A549 (cell line): ENCODE measurements at regions not wholly inside any gene's neighbourhood (a gene's known extent, or its start where the extent isn't known, plus 50 kb on each side); places are given as distances from the start of the nearest gene placed in this dataset.

Experiments
- ATAC-seq, 2 experiments: fragments of 200-7000 bp in 1 of 2; fragments of >200 bp in 1 of 2; cut with Nextera tagmentation in 1 of 2; cut with Tn5 transposase in 1 of 2; 3 replicates each; pipeline versions ENCODE4 v1.8.0 to v1.9.1; 2018 to 2020; ENCODE audit warnings: mild to moderate bottlenecking in 1 of 2, moderate library complexity in 1 of 2
- CTCF ChIA-PET: fragments of 300-600 bp; sonication (Branson Sonifier 250); formaldehyde crosslinking; extraction: SDS; loops from one replicate; lab custom pipeline; 2021; ENCODE audit warnings: antibody characterized with exemption, inconsistent platforms; lab: Yijun Ruan, JAX
- POLR2A ChIA-PET: fragments of 350-600 bp; formaldehyde crosslinking; extraction: SDS; loops from one replicate; lab custom pipeline; 2021; ENCODE audit warnings: antibody characterized with exemption, inconsistent platforms; lab: Yijun Ruan, JAX
- DNase-seq, 2 experiments: peaks; one replicate each; pipeline versions ENCODE4 v3.0.0 to v3.0.0-alpha.2; 2011 to 2016; ENCODE audit warnings: low read depth in 1 of 2, low spot score in 1 of 2
- FAIRE-seq: peaks from 2 replicates; lab custom pipeline; 2011; peaks lifted over from hg19 to GRCh38; lab: Jason Lieb, UNC
- H3K27ac ChIP-seq, 2 experiments: fragments of >200 bp; sonication (Bioruptor Twin); formaldehyde crosslinking; 3 replicates each; pipeline ENCODE4 v1.5.1; 2016 to 2017
- H3K4me1 ChIP-seq: fragments of >200 bp; sonication (Bioruptor Twin); formaldehyde crosslinking; 3 replicates; pipeline ENCODE4 v1.6.1; 2016
- H3K4me2 ChIP-seq: fragments of >200 bp; sonication (Bioruptor Twin); formaldehyde crosslinking; 3 replicates; pipeline ENCODE4 v1.6.1; 2016
- H3K4me3 ChIP-seq: fragments of >200 bp; sonication (Bioruptor Twin); formaldehyde crosslinking; 3 replicates; pipeline ENCODE4 v1.5.1; 2016
- H3K9me3 ChIP-seq: fragments of >200 bp; sonication (Bioruptor Twin); formaldehyde crosslinking; 3 replicates; pipeline ENCODE4 v1.6.1; 2016
- CBX2 ChIP-seq: fragments of 200-600 bp; sonication (generic); IDR thresholded peaks from 2 replicates; pipeline ENCODE4 v1.6.1; 2016; ENCODE audit warnings: low read depth, mild to moderate bottlenecking, borderline replicate concordance
- CEBPB ChIP-seq, 2 experiments: fragments of >200 bp in 1 of 2; sonication (Bioruptor Twin) in 1 of 2; formaldehyde crosslinking in 1 of 2; IDR thresholded peaks; 2 replicates each; pipeline ENCODE4 v1.6.1; 2012 to 2016
- CHD4 ChIP-seq: fragments of 200-600 bp; sonication (generic); IDR thresholded peaks from 2 replicates; pipeline ENCODE4 v1.6.1; 2016; ENCODE audit warnings: antibody characterized with exemption, mild to moderate bottlenecking, borderline replicate concordance
- EHF ChIP-seq: fragments of 250-450 bp; sonication (Bioruptor Pico); IDR thresholded peaks from 2 replicates; pipeline ENCODE4 v1.5.0; 2020; ENCODE audit warnings: mild to moderate bottlenecking
- EHMT2 ChIP-seq: fragments of 200-600 bp; sonication (generic); IDR thresholded peaks from 2 replicates; pipeline ENCODE4 v1.6.1; 2016; ENCODE audit warnings: antibody characterized with exemption, low read depth, mild to moderate bottlenecking, moderate library complexity
- ESRRA ChIP-seq: fragments of 150-350 bp; IDR thresholded peaks from 2 replicates; pipeline ENCODE4 v1.6.1; 2014; ENCODE audit warnings: mild to moderate bottlenecking, low read length, borderline replicate concordance
- HDAC2 ChIP-seq: fragments of 200-600 bp; sonication (generic); IDR thresholded peaks from 2 replicates; pipeline ENCODE4 v1.6.1; 2016
- HEYL ChIP-seq: fragments of 250-450 bp; sonication (Bioruptor Pico); IDR thresholded peaks from 2 replicates; pipeline ENCODE4 v1.8.0; 2021; ENCODE audit warnings: mild to moderate bottlenecking, moderate library complexity
- HMGXB4 ChIP-seq: fragments of 250-450 bp; sonication (Bioruptor Pico); IDR thresholded peaks from 2 replicates; pipeline ENCODE4 v1.5.0; 2021; ENCODE audit warnings: mild to moderate bottlenecking, moderate library complexity, borderline replicate concordance
- KDM1A ChIP-seq: fragments of 200-600 bp; sonication (generic); IDR thresholded peaks from 2 replicates; pipeline ENCODE4 v1.6.1; 2016; ENCODE audit warnings: low read depth, mild to moderate bottlenecking
- KDM5A ChIP-seq: fragments of 200-600 bp; sonication (generic); IDR thresholded peaks from 2 replicates; pipeline ENCODE4 v1.6.1; 2016; ENCODE audit warnings: antibody characterized with exemption, mild to moderate bottlenecking
- MYC ChIP-seq: IDR thresholded peaks from 2 replicates; pipeline ENCODE4 v1.6.1; 2012; ENCODE audit warnings: mild to moderate bottlenecking, inconsistent platforms, low read length, improper control_type of control experiment, borderline replicate concordance
- POLR2AphosphoS2 ChIP-seq: conservative IDR thresholded peaks from 2 replicates; pipeline ENCODE4 v1.6.1; 2012; ENCODE audit warnings: low read length, improper control_type of control experiment, inconsistent platforms
- RAD21 ChIP-seq, 2 experiments: fragments of >200 bp in 1 of 2; sonication (Bioruptor Twin) in 1 of 2; formaldehyde crosslinking in 1 of 2; IDR thresholded peaks in 1 of 2; conservative IDR thresholded peaks in 1 of 2; 2 replicates in 1 of 2; 3 replicates in 1 of 2; pipeline ENCODE4 v1.6.1; 2012 to 2018; ENCODE audit warnings: inconsistent platforms in 1 of 2
- RARB ChIP-seq: fragments of 250-450 bp; sonication (Bioruptor Pico); IDR thresholded peaks from 2 replicates; pipeline ENCODE4 v1.8.0; 2021; ENCODE audit warnings: mild to moderate bottlenecking, moderate library complexity
- REST ChIP-seq: fragments of 200-600 bp; sonication (generic); IDR thresholded peaks from 2 replicates; pipeline ENCODE4 v1.6.1; 2016; ENCODE audit warnings: antibody characterized with exemption, mild to moderate bottlenecking, moderate library complexity
- RNF2 ChIP-seq: fragments of 200-600 bp; sonication (generic); IDR thresholded peaks from 2 replicates; pipeline ENCODE4 v1.6.1; 2016; ENCODE audit warnings: low read depth, mild to moderate bottlenecking, antibody characterized with exemption, moderate library complexity, borderline replicate concordance
- ZNF302 ChIP-seq: fragments of 250-450 bp; sonication (Bioruptor Pico); IDR thresholded peaks from 2 replicates; pipeline ENCODE4 v1.9.0; 2021; ENCODE audit warnings: inconsistent platforms, mild to moderate bottlenecking, moderate library complexity
- ZSCAN20 ChIP-seq: fragments of 250-450 bp; sonication (Bioruptor Pico); IDR thresholded peaks from 2 replicates; pipeline ENCODE4 v1.8.0; 2022; ENCODE audit warnings: mild to moderate bottlenecking, moderate library complexity
- WGBS: methylation state at CpG from one replicate; pipeline ENCODE4 v1.1.6; 2017; ENCODE audit errors: missing lambda C conversion rate; 5-methylcytosine and 5-hydroxymethylcytosine counted together
- TF ChIP-seq, protein P1 (sequence below): fragments of >200 bp; sonication (Bioruptor Twin); formaldehyde crosslinking; IDR thresholded peaks from 3 replicates; pipeline ENCODE4 v1.6.1; 2016
- TF ChIP-seq, protein P2 (sequence below): IDR thresholded peaks from 2 replicates; pipeline ENCODE4 v1.6.1; 2012; ENCODE audit warnings: low read depth, borderline replicate concordance
- TF ChIP-seq, protein P3 (sequence below): fragments of 250-450 bp; sonication (Bioruptor Pico); IDR thresholded peaks from 2 replicates; pipeline ENCODE4 v1.5.0; 2020; ENCODE audit warnings: low read depth, mild to moderate bottlenecking, moderate library complexity
- TF ChIP-seq, protein P4 (sequence below): IDR thresholded peaks from 2 replicates; pipeline ENCODE4 v1.6.1; 2012

DNA sequence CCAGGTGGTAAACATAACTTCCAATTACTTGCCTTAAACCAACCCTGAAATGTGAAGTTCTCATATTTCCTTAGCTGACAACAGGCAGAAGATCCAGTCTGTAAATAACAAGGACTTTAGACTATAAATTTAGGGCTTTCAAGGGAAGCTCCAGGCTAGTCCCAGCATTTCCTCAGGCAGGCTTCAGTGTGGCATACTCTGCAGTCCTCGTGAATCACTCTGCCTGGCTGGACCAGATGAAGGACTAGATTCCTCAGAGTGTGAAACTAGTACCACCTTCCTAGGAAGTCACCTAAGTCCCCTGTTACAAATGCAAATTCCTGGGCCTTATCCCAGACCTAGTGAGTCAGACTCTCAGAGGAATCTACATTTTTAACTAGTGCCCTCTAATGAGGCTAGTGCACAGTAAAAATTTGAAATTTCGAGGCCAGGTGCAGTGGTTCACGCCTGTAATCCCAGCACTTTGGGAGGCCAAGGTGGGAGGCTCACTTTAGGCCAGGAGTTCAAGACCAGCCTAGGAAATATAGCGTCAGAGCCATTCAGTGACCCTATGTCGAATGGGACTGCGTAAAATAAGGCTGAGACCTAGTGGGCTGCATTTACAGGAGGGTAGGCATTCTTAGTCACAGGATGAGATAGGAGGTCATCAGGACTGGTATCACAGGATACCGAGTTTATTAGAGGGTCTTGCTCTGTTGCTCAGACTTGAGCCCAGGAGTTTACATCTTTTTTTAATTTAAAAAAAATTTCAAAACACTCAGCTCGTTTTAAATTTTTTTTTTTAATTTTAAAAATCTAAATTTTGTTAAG, 279.6 kb upstream of the JARID2 start:
- no peak overlapping the region for H3K4me3 ChIP-seq
- 67% methylated on average over 8 of the region's 8 CpGs for WGBS
- no peak overlapping the region for H3K4me2 ChIP-seq
- no peak overlapping the region for H3K27ac ChIP-seq
- H3K4me1 ChIP-seq, result no peaks in the 10 kb centered on the region
- no peak for TF ChIP-seq ZSCAN20 (CRISPR knock-in tag)
- no peak for TF ChIP-seq CBX2
- TF ChIP-seq CHD4, result no peak
- TF ChIP-seq ZNF302 (CRISPR knock-in tag), result no peak
- TF ChIP-seq ESRRA, result no peak
- no peak for TF ChIP-seq RNF2
- TF ChIP-seq KDM5A, result no peak
- TF ChIP-seq RAD21 (conservative IDR thresholded peaks at IDR 0.05 in 1 of 2, IDR thresholded peaks at IDR 0.05 in 1 of 2), result no peak
- TF ChIP-seq HEYL (CRISPR knock-in tag), result no peak
- TF ChIP-seq, protein P1, sequence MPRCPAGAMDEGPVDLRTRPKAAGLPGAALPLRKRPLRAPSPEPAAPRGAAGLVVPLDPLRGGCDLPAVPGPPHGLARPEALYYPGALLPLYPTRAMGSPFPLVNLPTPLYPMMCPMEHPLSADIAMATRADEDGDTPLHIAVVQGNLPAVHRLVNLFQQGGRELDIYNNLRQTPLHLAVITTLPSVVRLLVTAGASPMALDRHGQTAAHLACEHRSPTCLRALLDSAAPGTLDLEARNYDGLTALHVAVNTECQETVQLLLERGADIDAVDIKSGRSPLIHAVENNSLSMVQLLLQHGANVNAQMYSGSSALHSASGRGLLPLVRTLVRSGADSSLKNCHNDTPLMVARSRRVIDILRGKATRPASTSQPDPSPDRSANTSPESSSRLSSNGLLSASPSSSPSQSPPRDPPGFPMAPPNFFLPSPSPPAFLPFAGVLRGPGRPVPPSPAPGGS, result no peak
- no peak for TF ChIP-seq REST
- TF ChIP-seq RARB, result no peak
- no peak for TF ChIP-seq CEBPB (IDR thresholded peaks at IDR 0.05)
- no peak for TF ChIP-seq HMGXB4
- TF ChIP-seq, protein P2, sequence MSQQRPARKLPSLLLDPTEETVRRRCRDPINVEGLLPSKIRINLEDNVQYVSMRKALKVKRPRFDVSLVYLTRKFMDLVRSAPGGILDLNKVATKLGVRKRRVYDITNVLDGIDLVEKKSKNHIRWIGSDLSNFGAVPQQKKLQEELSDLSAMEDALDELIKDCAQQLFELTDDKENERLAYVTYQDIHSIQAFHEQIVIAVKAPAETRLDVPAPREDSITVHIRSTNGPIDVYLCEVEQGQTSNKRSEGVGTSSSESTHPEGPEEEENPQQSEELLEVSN, result no peak
- no peak for ATAC-seq
- POLR2A ChIA-PET, result no interaction called here
- no peak for DNase-seq
- no peak for FAIRE-seq
- H3K9me3 ChIP-seq, result no peaks in the 10 kb centered on the region
- CTCF ChIA-PET, result no interaction called here

DNA sequence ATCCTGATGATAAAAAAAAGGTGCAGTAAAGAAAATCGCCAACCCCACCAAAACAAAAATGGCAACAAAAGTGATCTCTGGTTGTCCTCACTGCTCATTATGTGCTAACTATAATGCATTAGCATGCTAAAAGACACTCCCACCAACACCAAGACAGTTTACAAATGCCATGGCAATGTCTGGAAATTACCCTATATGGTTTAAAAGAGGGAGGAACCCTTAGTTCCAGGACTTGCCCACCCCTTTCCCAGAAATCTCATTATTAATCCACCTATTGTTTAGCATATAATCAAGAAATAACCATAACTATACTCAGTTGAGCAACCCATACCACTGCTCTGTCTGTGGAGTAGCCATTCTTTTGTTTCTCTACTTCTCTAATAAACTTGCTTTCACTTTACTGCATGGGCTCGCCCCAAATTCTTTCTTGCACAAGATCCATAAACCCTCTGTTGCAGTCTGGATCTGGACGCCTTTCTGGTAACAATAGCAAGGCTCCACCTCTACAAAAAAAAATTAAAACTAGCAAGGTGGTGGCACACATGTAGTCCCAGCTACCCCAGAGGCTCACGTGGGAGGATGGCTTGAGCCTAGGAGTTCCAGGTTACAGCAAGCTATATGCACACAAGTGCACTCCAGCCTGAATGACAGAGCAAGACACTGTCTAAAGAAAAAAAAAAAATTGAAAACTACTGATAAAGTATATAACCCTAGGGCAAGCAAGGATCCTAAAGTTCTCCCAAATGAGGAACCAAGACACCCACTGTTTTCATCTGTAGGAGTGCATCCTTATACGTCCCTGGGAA, 278.8 kb upstream of the JARID2 start:
- ChIA-PET CTCF (interaction anchor here (0.7 kb wide), 1 partner anchor 197 kb away, joined by 3 read pairs; no protein-coding TSS in a partner anchor), POLR2A (no interaction called here)
- FAIRE-seq (no peak), ATAC-seq (no peak), DNase-seq (no peak)
- Histone ChIP-seq H3K9me3 (no peaks in the 10 kb centered on the region), H3K4me2 (no peak overlapping the region), H3K4me1 (no peaks in the 10 kb centered on the region), H3K27ac (no peak overlapping the region), H3K4me3 (no peak overlapping the region)
- WGBS, result 75% methylated on average over 5 of the region's 5 CpGs
- no peak for TF ChIP-seq POLR2AphosphoS2
- no peak for TF ChIP-seq HDAC2
- TF ChIP-seq, protein P3, sequence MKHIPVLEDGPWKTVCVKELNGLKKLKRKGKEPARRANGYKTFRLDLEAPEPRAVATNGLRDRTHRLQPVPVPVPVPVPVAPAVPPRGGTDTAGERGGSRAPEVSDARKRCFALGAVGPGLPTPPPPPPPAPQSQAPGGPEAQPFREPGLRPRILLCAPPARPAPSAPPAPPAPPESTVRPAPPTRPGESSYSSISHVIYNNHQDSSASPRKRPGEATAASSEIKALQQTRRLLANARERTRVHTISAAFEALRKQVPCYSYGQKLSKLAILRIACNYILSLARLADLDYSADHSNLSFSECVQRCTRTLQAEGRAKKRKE (CRISPR knock-in tag), result no peak
- no peak for TF ChIP-seq ZNF302 (CRISPR knock-in tag)
- TF ChIP-seq EHF (CRISPR knock-in tag), result no peak
- TF ChIP-seq, protein P4, sequence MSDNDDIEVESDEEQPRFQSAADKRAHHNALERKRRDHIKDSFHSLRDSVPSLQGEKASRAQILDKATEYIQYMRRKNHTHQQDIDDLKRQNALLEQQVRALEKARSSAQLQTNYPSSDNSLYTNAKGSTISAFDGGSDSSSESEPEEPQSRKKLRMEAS, result no peak
- TF ChIP-seq KDM1A, result no peak
- TF ChIP-seq EHMT2, result no peak
- no peak for TF ChIP-seq MYC
- no peak for TF ChIP-seq HEYL (CRISPR knock-in tag)
- no peak for TF ChIP-seq RAD21 (conservative IDR thresholded peaks at IDR 0.05 in 1 of 2, IDR thresholded peaks at IDR 0.05 in 1 of 2)
